HG03196 (cell line): ENCODE measurements at regions not wholly inside any gene's neighbourhood (a gene's known extent, or its start where the extent isn't known, plus 50 kb on each side); places are given as distances from the start of the nearest gene placed in this dataset.

Source experiments
- ATAC-seq: cut with Tn5 transposase; IDR thresholded peaks from one replicate; pipeline ENCODE4 v1.9.1; 2021; ENCODE audit not compliant: unreplicated experiment

GRCh38 chr2:145845923-145846322 lies 1326.0 kb upstream of the ZEB2 start:
- no peak for ATAC-seq

DNA sequence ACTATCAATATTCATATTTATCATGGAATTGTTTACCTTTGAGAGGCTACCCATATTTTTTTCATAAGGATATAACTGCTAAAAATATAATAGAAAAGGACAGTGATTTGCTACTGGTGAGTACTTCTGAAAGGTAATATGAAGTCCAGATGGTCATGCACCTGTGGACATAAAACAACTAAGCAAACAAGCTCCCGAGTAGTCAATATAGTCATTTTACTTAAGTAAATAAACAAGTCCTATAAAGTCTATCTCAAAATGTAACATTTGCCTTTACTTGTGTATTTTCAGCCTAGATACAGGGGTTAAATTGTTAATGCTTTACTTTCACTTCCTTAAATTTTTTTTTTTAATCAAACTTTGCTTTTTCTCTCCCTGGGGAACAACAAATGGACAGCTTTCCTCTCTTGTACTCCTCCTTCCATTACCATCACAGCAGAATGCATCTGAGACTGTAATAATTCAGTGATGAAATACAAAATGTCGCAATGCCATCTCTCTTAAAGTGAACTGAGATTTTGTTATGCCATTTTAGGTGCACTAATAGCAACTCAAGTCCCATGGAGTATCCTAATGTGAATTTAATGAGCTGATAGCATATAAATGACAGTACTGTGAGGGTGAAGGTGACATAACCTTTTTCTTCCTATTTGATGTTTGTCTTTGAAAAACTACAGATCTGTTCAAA lies 1325.4 kb upstream of the ZEB2 start:
- no peak for ATAC-seq

DNA sequence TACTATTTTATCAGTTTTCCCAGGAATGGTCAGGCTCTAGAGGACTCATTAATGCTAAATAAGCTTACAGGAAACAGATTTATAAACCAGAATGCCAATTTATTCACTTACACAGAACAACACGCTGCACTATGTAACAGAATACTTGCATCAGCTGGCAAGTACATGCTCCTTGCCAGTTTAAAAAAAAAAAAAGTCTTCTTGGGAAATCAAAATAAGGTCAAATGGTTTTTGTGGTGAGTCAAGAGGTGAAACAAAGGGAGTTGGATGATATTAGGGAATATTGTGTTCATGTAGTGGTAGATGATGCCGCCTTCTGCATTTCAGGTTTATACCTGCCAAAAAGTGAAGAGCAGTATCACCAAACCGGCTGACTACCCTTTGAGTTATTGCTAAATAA lies 1322.1 kb upstream of the ZEB2 start:
- no peak for ATAC-seq

- ATAC-seq = no peak
Measured at GRCh38 chr2:145836986-145837385, 1317.1 kb upstream of the ZEB2 start.

GRCh38 chr2:145835665-145836064 lies 1315.7 kb upstream of the ZEB2 start:
- no peak for ATAC-seq

- no peak for ATAC-seq
Measured at GRCh38 chr2:145832681-145833080, 1312.8 kb upstream of the ZEB2 start.

DNA sequence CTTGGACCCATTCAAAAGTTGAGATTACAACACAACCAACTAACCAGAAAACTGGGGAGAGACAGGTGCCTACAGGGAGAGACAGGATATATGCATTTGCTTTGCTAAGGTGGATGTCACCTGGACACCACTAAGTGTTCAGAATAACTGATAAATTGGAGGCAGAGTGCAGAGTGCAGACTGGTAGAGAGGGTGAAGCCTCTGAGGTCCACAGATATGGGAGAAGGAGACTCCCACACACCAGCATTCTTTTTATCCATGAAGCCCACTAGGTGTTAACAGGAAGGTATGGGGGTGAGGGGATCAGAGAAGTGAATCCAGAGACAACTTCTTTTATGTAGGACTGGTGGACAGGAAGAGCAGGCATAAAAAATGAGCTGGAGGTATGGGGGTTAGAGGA lies 1310.0 kb upstream of the ZEB2 start:
- ATAC-seq = no peak

- no peak for ATAC-seq
Measured at GRCh38 chr2:145827235-145827634, 1307.3 kb upstream of the ZEB2 start.

DNA sequence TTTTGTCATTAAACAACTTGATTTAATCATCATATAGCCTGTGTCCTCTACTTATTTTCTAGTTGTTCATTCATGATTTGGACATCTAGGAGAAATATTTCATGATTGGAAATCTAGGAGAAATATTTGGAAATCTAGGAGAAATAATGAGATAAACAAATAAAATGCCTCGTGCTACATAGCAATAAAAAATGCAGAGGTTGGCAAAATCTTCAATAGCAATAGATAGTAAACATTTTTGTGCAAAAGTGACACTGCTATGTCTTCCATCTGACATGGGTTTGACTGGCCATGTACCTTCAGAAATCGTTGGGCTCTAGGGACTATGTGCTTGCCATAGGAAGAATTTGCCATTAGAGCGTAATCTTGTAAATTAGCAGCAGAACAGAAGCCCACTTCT lies 1304.5 kb upstream of the ZEB2 start:
- ATAC-seq = no peak

- no peak for ATAC-seq
Measured at GRCh38 chr2:145822892-145823534, 1303.1 kb upstream of the ZEB2 start.

- ATAC-seq = no peak
Measured at GRCh38 chr2:145820651-145821050, 1300.7 kb upstream of the ZEB2 start.

- ATAC-seq = no peak
Measured at GRCh38 chr2:145818890-145819504, 1299.1 kb upstream of the ZEB2 start.

DNA sequence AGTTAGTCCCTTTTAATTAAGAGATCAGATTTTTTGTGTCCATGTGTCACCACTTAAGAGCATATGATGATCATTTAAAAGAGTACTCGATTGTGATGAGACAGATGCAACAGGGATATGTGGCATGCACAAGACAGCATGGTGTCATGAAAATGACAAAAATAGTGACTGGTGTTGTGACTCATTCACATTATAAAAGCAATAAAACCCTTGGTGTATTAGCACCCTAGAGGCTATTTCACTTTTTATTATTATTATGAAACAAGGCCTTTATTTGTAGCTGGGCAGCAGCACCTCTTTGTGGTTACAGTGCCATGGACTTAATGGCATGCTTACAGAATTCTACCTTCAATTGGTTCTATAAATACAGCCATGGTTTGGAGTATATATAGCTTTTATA lies 1296.0 kb upstream of the ZEB2 start:
- no peak for ATAC-seq

DNA sequence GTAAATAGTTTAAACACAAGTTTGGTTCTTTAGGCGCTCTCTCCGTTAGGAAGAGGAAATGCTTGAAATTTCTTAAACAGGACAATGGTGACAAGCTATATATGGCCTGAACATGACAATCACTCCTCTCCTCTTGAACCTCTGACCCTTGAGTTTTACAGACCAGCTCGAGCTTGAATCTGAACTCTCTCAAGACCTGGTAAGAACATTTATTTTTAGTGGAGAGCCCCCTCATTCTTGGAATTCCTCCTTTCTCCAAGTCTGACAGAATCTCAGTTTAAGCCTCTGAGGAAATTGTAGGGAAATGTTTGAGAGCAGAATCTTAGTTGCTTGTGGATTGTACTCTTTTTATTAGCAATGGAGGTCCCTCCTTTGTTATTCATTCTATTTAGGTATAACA lies 1293.6 kb upstream of the ZEB2 start:
- ATAC-seq = no peak

GRCh38 chr2:145812165-145812554 lies 1292.2 kb upstream of the ZEB2 start:
- ATAC-seq = no peak

- no peak for ATAC-seq
Measured at GRCh38 chr2:145811276-145812164, 1291.6 kb upstream of the ZEB2 start.

DNA sequence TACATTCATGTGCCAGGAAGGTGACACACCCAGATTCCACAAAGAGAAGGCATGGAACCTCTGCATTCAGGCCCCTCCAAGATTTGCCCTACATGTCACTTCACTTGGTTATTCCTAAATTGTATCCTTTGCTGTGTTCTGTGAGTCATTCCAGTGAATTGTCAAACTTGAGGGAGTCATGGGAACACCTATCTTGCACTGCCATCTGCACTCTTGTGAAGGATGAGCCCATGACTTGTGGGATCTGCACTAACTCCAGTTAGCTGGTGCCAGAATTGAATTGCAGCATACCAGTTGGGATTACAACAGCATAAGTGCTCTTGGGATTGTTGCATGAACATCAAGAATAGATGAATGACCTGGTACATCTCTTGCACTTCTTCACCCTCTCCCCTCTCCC lies 1288.0 kb upstream of the ZEB2 start:
- no peak for ATAC-seq

- ATAC-seq = no peak
Measured at GRCh38 chr2:145807554-145807953, 1287.6 kb upstream of the ZEB2 start.

DNA sequence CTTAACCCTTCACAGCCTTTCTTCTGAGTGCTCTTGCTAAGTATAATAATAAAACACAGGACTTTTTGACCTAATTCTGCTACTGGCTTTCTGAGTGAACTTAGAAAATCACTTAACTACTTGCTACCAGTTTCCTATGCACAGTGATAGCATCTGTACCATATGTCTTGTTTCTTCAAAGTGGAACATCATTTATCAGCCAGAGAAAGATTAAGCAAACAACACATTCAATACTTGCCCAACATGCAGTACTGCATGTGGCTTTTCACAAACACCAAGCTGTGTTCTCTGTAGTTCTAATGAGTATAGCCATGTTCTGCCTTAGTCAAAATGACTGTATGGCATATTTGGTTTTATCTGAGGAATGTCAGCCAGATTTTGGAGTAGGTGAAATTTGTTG lies 1286.6 kb upstream of the ZEB2 start:
- ATAC-seq = no peak

GRCh38 chr2:145802133-145802532 lies 1282.2 kb upstream of the ZEB2 start:
- ATAC-seq = no peak

GRCh38 chr2:145801210-145801609 lies 1281.3 kb upstream of the ZEB2 start:
- no peak for ATAC-seq
